Ovary (tissue), 7 donors: ENCODE measurements at regions not wholly inside any gene's neighbourhood (a gene's known extent, or its start where the extent isn't known, plus 50 kb on each side); places are given as distances from the start of the nearest gene placed in this dataset.
A peak's percentile ranks its signal among the peaks of the same experiment; 100 is the strongest.

Experiments
- DNase-seq, 5 donors: peaks; one replicate each; pipeline ENCODE4 v3.0.0-alpha.2; 2019 to 2020
- H3K27ac ChIP-seq, 2 donors: fragments of 200-600 bp; one replicate each; pipeline versions ENCODE4 v1.5.1 to v1.8.0; 2019 to 2022
- H3K27me3 ChIP-seq: fragments of 200-600 bp; one replicate; pipeline ENCODE4 v1.8.0; 2022
- H3K36me3 ChIP-seq: fragments of 200-600 bp; sonication (generic); one replicate; pipeline ENCODE4 v1.5.1; 2019
- H3K4me1 ChIP-seq: one replicate; pipeline ENCODE4 v1.8.1; 2013; ENCODE audit warnings: mild to moderate bottlenecking, moderate library complexity; ENCODE audit not compliant: insufficient read depth
- H3K4me3 ChIP-seq: fragments of 200-600 bp; sonication (generic); one replicate; pipeline ENCODE4 v1.5.1; 2017
- H3K9me3 ChIP-seq, 2 donors: fragments of 200-600 bp in 1 of 2; sonication (generic) in 1 of 2; one replicate each; pipeline versions ENCODE4 v1.5.1 to v1.8.1; 2013 to 2019; ENCODE audit warnings: mild to moderate bottlenecking in 1 of 2, moderate library complexity in 1 of 2
- EP300 ChIP-seq: sonication (generic); formaldehyde crosslinking; IDR thresholded peaks from one replicate; pipeline ENCODE4 v1.6.1; 2017; ENCODE audit warnings: antibody characterized with exemption
- POLR2A ChIP-seq: fragments of 450-650 bp; IDR thresholded peaks from one replicate; pipeline ENCODE4 v1.6.1; 2017; ENCODE audit warnings: antibody characterized with exemption, mild to moderate bottlenecking, moderate library complexity
- WGBS, 3 donors: extraction: QIAGEN DNeasy Blood & Tissue Kit in 1 of 3; methylation state at CpG; one replicate each; pipeline versions ENCODE4 v1.1.5 to v1.1.7; 2013 to 2017; 5-methylcytosine and 5-hydroxymethylcytosine counted together
- intact Hi-C, 4 donors: fragments of 100-400 bp; cut with DNase I; formaldehyde crosslinking; loops; one replicate each; pipeline versions ENCODE4 v1.11.0 to v1.15.1; 2022 to 2023
- TF ChIP-seq, protein P1 (sequence below), 3 donors: fragments of 450-650 bp in 2 of 3; fragments of 200-600 bp in 1 of 3; IDR thresholded peaks; one replicate each; pipeline versions ENCODE4 v1.5.1 to v1.8.0; 2016 to 2022; ENCODE audit warnings: antibody characterized with exemption in 3 of 3, mild to moderate bottlenecking in 1 of 3
- donor health status: DM: no; HTN: no; CAD: no; lungs with moderate emphysema.
- donor health status: DM: no; HTN: no; CAD: no.
- donor health status: Bipolar disorder and iron deficiency.
- donor health status: DM: no; HTN: no; CAD: no.
- donor health status: DM: yes; HTN: yes; CAD: no.

- Histone ChIP-seq H3K27me3 (no peaks in the 10 kb centered on the region), H3K36me3 (no peaks in the 10 kb centered on the region), H3K4me1 (peaks cover 7% of the 10 kb centered on the region), H3K4me3 (no peak overlapping the region), H3K9me3 (no peaks in the 10 kb centered on the region), H3K27ac (no peak overlapping the region)
- TF ChIP-seq POLR2A, result no peak
- 94 to 100% (median 98%) methylated on average over 1 of the region's 1 CpG for WGBS, 3 donors
- intact Hi-C loops, result no loop called here
- DNase-seq, result no peak
Measured at GRCh38 chr1:65020774-65021173, 54.4 kb upstream of the JAK1 start.

DNA sequence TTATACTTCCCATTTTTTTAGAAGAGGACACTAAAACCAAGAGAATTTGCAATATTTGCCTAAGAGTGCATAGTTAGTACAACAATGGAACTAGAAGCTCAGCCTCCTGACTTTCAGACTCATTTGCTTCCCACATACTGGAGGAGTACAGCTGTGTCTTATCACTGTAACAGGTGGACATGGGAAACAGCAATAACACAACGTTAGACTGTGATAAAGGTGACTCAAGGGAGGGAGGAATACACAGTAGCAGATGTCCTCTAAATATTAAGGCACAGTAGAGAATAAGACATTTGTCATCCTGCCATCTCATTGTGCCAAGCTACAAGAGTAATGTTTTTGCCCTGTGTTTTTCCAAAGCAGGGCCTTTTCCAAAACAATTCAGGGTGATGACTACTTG lies 55.4 kb upstream of the JAK1 start:
- intact Hi-C loops, result no loop called here
- peaks cover 14% of the 10 kb centered on the region for H3K4me1 ChIP-seq
- 0 to 8% (median 6%) methylated on average over 1 of the region's 1 CpG for WGBS, 3 donors
- H3K9me3 ChIP-seq, result no peaks in the 10 kb centered on the region
- no peaks in the 10 kb centered on the region for H3K36me3 ChIP-seq
- no peaks in the 10 kb centered on the region for H3K27me3 ChIP-seq
- no peak overlapping the region for H3K27ac ChIP-seq
- TF ChIP-seq, protein P1, sequence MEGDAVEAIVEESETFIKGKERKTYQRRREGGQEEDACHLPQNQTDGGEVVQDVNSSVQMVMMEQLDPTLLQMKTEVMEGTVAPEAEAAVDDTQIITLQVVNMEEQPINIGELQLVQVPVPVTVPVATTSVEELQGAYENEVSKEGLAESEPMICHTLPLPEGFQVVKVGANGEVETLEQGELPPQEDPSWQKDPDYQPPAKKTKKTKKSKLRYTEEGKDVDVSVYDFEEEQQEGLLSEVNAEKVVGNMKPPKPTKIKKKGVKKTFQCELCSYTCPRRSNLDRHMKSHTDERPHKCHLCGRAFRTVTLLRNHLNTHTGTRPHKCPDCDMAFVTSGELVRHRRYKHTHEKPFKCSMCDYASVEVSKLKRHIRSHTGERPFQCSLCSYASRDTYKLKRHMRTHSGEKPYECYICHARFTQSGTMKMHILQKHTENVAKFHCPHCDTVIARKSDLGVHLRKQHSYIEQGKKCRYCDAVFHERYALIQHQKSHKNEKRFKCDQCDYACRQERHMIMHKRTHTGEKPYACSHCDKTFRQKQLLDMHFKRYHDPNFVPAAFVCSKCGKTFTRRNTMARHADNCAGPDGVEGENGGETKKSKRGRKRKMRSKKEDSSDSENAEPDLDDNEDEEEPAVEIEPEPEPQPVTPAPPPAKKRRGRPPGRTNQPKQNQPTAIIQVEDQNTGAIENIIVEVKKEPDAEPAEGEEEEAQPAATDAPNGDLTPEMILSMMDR (IDR thresholded peaks at IDR 0.05), result no peak
- TF ChIP-seq EP300 (no peak), POLR2A (no peak)
- no peak for DNase-seq
- H3K4me3 ChIP-seq, result no peak overlapping the region

GRCh38 chr1:65022216-65022615 lies 55.9 kb upstream of the JAK1 start:
- H3K9me3 ChIP-seq, result no peaks in the 10 kb centered on the region
- H3K27me3 ChIP-seq, result no peaks in the 10 kb centered on the region
- H3K36me3 ChIP-seq, result no peaks in the 10 kb centered on the region
- no peak overlapping the region for H3K4me3 ChIP-seq
- H3K27ac ChIP-seq, result no peak overlapping the region
- TF ChIP-seq POLR2A, result no peak
- TF ChIP-seq EP300, result no peak
- TF ChIP-seq, protein P1 (IDR thresholded peaks at IDR 0.05), result no peak
- peaks cover 14% of the 10 kb centered on the region for H3K4me1 ChIP-seq
- intact Hi-C loops, result no loop called here
- no peak for DNase-seq

DNA sequence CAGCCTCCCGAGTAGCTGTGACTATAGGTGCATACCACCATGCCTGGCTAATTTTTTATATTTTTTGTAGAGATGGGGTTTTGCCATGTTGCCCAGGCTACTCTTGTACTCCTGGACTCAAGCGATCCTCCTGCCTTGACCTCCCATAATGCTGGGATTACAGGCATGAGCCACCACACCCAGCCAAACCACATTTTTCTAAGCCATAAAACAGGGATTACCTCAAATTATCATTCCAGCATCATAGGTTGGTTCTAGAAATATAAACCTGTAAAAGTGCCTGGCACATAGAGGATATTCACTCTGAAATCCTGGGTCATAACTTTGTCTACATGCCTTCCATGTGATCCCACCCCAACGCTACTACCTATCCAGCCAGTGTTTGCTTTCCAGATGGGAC lies 59.4 kb upstream of the JAK1 start:
- H3K36me3 ChIP-seq, result no peaks in the 10 kb centered on the region
- WGBS, 3 donors, result 75 to 88% (median 78%) methylated on average over 3 of the region's 3 CpGs
- intact Hi-C loops, result no loop called here

DNA sequence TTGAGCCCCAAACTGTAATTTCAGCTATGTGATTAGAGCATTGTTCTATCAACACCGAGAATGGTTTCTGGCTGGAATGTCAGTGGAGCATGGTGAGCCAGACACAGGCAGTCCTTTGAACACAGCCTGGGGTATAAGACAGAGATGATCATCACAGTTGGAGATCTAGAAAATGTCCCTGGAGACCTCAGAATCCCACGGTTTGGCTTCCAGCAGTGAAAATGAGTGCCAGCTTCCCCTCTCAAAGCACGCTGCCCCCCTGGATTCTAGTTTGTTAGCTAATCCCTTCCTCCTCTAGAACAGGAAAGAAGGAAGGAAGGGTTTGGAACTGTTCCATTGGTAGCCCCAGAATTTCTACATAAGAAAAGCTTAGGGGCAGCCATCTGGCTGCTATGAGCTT lies 59.9 kb upstream of the JAK1 start:
- Histone ChIP-seq H3K4me3 (no peak overlapping the region), H3K36me3 (no peaks in the 10 kb centered on the region), H3K27me3 (no peaks in the 10 kb centered on the region), H3K4me1 (peaks cover 15% of the 10 kb centered on the region), H3K9me3 (no peaks in the 10 kb centered on the region), H3K27ac (peak overlapping the region in 1 of 2 donors; percentile 7)
- 35 to 44% (median 37%) methylated on average over 3 of the region's 3 CpGs for WGBS, 3 donors
- intact Hi-C loops, result no loop called here
- no peak for DNase-seq
- TF ChIP-seq POLR2A (no peak), EP300 (no peak)
- TF ChIP-seq, protein P1 (IDR thresholded peaks at IDR 0.05), result no peak

More for the DNA sequence above, 59.4 kb upstream of the JAK1 start:
- H3K27ac ChIP-seq, result peak overlapping the region in 1 of 2 donors; percentile 7
- TF ChIP-seq, protein P1 (IDR thresholded peaks at IDR 0.05), result no peak
- H3K27me3 ChIP-seq, result no peaks in the 10 kb centered on the region
- no peak overlapping the region for H3K4me3 ChIP-seq
- no peaks in the 10 kb centered on the region for H3K9me3 ChIP-seq
- peaks cover 15% of the 10 kb centered on the region for H3K4me1 ChIP-seq
- no peak for DNase-seq
